ENCODE measurements at regions not wholly inside any gene's neighbourhood (a gene's known extent, or its start where the extent isn't known, plus 50 kb on each side); places are given as distances from the start of the nearest gene placed in this dataset.
"Not testable (repeated sequence)": the region's sequence is repeated elsewhere in the genome, so short reads cannot be mapped to it uniquely, and the experiment has no call there.

DNA sequence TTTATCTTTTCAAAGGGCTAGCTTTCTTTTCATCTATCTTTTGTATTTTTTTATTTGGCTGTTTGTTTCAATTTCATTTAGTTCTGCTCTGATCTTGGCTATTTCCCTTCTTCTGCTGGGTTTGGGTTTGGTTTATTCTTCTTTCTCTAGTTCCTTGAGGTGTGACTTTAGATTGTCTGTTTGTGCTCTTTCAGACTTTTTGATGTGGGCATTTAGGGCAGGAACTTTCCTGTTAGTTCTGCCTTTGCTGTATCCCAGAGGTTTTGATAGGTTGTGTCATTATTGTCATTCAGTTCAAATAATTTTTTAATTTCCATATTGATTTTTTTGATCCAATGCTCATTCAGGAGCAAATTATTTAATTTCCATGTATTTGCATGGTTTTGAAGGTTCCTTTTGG is 325.0 kb downstream of the PTPRC start:
- DNase-seq (ENCODE audit: low read depth in 4 of 4, low spot score in 2 of 4): not testable (repeated sequence)

DNA sequence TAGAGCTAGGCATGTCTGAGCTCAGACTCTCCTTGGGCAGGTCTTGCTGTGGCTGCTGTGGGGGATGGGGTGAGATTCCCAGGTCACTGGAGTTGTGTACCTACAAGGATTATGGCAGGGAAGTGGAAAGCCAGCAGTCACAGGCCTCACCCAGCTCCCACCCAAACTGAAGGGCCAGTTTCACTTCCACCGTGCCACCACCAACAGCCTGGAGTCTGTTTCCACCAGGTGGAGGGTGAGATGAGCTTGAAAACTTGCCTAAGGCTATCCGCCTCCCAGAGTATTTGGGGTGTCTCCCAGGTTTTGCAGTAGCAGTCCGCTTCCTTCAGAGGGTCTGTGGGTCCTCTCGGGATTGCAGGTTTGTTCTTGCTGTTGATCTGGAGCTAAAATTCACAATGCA is 327.7 kb downstream of the PTPRC start:
- no peak for DNase-seq (ENCODE audit: low read depth in 4 of 4, low spot score in 2 of 4)

DNA sequence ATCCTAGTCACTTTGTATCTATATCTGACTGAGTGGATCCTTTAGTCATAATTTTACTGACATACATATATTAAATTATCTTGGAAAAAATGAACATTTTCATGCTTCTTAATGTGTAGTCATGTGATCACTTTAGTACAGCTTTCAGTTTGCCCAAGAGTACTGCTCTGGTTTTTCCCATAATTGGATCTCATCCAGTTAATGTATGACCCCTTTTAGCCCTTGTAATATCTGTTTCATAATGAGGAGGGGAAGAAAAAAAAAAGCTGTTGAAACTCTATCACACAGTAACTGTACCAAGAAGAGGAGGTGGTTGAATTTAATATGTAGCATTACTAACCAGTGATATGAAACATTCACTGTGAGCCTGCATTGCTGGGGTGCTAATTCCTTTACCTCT is 328.7 kb downstream of the PTPRC start:
- no peak for DNase-seq (ENCODE audit: low read depth in 4 of 4, low spot score in 2 of 4)

DNA sequence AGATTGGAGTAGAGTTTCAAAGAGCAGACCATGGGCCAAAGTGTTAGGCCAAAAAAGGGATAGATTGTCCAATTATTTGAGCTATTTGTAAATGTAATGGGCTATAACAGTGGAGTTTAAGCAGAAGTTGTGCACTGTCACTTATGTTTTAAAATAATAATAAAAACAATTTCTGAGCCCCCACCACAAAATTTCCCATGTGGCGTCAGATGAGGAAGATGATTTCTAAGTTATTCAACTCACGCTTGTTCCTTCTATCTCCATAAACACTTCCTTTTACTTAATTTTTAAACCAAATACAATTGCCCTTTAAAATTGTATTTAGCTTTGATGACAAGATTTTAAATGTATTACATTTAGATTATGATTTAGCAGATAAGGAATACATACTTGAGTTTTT is 330.0 kb downstream of the PTPRC start:
- DNase-seq (ENCODE audit: low read depth in 4 of 4, low spot score in 2 of 4): no peak

DNA sequence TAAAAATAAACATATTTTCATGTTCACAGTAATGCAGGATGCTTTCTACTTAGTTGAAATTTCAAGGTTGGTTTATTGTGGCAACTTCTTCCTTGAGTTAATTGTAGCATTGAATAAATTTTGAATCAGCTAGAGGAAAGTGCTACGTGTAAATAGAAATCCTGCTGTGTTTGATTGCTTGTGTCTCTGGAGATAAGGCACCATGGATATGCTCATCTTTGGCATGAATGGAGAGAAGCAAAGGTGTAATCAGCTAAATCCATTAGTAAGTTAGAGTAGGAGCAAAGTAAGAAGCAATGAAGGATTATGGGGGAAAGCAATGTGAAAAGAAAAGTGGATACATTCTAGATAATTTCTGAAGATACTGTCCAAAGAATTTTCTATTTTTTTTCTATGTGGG is 331.1 kb downstream of the PTPRC start:
- no peak for DNase-seq (ENCODE audit: low read depth in 4 of 4, low spot score in 2 of 4)

DNA sequence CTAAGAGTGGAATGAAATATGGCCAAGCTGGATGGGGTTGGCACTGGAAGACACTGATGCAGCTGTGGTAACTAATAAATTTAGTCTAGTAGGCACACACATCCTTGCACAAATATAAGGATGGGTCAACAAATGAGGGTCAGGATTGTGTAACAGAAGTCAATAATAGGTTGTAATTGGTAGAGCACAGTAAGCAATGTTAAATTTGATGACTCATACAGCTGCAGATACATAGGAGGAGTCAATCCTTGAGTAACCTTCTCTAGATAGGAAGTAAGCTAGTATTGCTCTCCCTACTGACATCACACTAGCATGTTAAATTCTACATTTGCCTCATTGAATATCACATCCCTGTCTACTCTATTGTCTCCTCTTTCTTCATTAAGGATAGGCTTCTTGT is 332.1 kb downstream of the PTPRC start:
- no peak for DNase-seq (ENCODE audit: low read depth in 4 of 4, low spot score in 2 of 4)

DNA sequence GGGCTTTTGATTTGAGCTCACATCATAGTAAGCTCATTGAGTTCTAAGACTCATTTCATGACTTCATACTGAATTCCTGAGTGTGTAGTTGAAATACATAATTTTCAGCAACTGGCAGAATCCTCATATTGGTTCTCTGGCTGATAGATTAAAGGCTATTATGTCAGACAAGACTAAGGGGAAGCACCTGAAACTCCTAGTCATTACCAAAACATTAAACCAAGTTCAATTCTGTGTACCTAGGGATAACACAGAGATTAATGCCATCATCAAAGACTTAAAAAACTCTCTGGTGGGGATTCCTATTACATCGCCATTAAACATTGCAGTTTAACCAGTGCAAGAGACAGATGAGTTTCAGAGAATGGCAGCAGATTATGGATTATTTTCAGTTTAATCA is 339.1 kb downstream of the PTPRC start:
- DNase-seq (ENCODE audit: low read depth in 4 of 4, low spot score in 2 of 4): no peak

DNA sequence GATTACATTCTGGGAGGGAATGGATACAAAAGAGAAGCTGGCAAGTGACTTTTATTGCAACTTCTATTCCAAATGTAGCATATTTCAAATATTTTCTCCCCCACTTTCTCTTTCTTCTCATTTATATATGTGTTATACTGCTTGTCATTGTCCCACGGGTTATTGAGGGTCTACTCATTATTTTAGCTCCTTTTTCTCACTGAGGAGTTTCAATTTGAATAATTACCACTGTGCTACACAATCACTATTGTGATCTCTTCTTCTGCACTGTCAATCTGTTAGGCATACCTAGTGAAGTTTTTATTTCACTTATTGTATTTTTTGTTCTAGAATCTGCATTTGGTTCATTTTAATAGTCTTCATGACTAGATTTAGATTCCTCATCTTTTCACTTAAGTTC is 339.7 kb downstream of the PTPRC start:
- DNase-seq (ENCODE audit: low read depth in 4 of 4, low spot score in 2 of 4): no peak

DNA sequence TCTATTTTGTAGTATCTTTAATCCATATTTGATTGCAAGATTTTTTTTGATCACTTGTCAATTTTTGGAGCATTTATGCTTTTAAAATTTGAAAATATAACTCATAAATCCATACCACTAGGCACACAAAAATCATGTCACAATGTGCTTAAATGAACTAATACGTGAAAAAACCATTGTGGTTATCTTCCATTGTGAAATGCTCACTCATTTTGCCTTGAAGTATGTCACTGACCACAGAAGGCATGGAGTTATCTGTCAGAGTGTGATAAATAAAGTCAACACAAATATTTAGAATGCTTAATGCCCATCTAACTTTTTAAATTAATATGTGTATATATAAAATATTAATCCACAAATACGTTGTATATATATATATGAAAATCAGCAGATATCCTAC is 347.2 kb downstream of the PTPRC start:
- no peak for DNase-seq (ENCODE audit: low read depth in 4 of 4, low spot score in 2 of 4)

DNA sequence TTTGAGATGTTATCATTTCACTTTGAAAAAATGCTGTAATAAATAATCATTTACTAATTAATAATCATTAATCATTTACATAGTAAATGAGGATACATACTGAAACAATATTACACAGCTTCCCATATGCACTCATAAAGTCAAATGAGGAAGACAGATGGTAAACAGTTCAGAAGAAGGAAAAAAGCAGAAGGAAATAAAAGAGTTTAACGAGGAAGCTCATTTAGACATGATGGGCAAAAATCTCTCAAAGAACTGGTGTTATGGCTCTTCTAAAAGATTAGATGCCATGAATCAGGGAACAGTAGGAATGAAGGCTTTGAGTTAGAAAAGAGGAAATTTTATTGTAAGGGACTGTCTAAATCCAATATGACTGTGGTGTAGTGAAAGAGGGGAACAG is 347.6 kb downstream of the PTPRC start:
- DNase-seq (ENCODE audit: low read depth in 4 of 4, low spot score in 2 of 4): no peak

DNA sequence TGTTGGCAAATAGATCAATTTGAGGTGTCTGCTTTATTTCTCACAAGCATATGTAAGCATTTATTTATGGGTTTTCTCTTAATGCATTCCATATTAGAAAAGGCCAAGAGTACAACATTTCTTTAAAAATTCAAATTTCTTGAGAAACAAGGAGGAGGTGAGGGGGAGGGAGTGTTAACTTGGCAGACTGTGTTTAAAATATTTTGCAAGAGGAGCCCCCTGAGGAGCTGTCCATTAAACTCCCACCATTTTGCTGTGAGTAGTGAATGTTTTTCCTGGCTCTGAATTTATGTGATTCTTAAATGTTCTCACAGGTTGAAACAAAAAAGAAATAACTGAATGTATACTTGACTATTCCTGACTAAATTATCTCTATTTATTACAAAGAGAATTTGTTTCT is 363.8 kb downstream of the PTPRC start:
- no peak for DNase-seq (ENCODE audit: low read depth in 4 of 4, low spot score in 2 of 4)

DNA sequence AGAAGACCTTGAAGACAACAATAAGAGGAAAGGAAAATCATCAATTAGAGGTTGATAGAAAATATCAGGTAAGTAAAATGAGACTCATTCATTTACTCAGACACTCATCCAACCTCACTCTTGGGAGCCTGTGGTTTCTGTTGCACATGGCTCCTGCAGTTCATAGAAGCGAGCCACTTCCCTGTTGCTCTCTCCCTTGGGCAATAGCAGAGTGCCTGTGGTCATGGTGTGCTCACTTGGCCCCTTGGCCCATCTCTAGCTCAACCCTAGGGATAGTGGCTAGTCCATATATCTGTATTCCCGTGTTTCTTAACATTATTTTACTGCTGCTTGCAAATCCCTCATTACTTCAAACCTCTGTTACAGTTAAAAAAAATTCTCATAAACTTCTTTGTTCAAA is 368.6 kb downstream of the PTPRC start:
- DNase-seq (ENCODE audit: low read depth in 4 of 4, low spot score in 2 of 4): no peak

DNA sequence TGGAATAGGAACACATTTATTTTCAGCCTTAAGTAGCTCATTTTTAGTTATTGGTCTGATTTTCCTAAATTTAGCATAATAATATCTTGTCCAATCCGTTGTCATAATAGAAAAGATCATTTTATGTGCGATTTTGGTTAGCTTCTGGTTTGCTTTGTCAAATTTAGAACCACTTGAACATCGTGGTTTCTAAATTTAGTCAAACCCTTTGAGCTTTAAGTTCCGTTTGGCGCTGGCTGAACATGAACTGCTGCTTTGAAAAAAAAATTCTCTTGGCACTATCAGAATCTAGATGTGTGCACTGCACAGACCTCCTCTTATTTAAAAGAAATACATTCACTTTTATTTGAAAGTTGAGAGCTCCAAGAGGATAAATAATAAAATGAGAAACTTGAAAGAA is 370.6 kb downstream of the PTPRC start:
- no peak for DNase-seq (ENCODE audit: low read depth in 4 of 4, low spot score in 2 of 4)

DNA sequence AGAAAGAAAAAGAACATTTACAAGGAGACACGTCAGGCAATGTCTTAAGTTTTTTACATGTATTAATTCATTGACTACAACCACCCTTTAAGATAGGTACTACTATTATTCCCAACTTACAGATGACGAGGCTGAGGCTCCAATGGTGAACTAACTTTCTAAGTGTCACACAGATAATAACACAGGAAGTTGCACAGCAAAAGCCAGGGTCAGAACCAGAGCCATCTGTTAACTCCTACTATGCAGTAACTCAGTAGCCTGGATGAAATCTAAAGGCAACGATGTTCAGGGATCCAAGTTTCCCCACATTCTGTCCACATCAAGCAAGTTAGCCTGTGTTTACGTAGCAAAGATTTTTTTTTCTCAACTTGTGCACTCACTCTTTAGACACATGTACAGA is 371.7 kb downstream of the PTPRC start:
- DNase-seq (ENCODE audit: low read depth in 4 of 4, low spot score in 2 of 4): no peak

DNA sequence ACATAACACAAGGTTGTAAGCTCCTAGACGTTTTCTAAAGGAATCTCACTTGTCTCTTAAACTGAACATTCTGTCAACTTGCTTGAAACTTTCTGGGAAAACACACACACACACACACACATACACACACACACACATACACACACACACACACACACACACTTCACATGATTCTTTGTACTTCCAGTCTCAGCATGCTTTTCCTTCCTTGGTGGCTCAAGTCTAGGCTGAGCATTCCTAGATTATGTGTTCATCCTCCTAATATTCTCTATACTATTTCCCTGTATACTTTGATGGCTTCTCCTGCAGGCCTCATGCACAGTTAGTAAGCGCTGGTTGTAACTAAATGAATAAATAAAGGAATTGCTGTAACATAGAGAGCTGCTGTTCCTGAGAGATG is 372.1 kb downstream of the PTPRC start:
- no peak for DNase-seq (ENCODE audit: low read depth in 4 of 4, low spot score in 2 of 4)

DNA sequence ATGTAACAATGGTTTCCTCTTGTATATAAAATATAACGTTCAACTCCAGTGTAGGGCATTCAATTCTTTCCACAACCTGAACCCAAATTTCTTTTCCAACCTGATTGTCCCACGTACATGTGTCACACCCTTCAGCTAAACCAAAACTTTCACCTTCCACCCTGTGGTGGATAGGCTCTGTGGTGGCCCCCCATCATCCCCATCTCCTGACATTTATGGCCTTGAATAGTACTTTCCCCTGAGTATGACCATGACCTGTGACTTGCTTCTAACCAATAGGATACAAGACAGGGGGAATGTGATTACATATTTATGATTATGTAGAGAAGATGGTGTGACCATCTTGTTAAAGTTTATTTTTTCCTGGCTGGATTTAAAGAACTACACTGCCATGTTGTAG is 377.0 kb downstream of the PTPRC start:
- DNase-seq (ENCODE audit: low read depth in 4 of 4, low spot score in 2 of 4): no peak

DNA sequence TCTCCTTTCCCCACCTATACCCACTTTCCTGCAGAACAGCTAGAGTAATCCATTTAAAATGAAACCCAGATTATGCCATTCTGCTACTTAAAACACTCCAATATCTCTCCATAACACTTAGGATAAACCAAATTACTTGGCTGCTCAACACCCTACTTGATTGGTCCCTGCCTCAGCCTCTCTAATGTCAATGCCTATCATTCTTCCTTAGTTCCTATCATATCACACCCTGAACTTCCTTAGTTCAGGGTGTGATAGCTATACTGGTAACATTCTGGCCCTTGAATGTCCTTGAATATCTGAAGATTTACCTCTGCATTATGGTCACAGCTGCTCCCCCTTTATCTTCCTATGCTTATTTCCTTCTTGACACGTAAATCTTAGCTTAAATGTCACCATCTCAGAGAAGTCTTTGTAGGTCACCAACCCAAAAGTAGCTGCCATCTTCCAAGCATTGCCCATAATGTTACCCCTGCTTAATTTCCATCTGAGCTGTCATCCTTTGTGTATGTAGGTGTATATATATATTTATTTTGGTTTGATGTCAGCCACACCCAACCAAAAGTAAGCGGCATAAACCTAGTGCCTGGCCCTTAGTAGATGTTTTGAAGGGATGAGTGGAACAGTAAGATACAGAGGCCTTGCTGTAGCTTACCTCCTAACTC is 379.8 kb downstream of the PTPRC start:
- DNase-seq (ENCODE audit: low read depth in 4 of 4, low spot score in 2 of 4): no peak

DNA sequence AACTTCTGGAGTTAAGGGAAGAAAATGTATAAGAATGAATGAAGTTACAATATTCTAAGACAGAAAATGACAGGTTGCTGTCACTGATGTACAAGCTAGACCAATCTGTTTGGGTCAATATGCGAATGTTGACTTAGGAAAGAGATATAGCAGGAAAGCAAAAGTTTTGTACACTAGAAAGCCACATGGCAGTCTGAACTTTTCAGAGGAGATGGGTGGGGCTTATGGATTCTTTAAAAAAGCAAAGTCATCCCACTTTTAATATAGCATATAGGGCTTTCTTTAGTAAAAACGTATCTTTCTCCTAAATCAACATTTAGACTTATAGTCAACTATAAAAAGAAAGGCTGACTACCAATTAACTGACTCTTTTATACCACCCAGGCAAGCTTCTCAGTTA is 381.2 kb downstream of the PTPRC start:
- no peak for DNase-seq (ENCODE audit: low read depth in 4 of 4, low spot score in 2 of 4)

DNA sequence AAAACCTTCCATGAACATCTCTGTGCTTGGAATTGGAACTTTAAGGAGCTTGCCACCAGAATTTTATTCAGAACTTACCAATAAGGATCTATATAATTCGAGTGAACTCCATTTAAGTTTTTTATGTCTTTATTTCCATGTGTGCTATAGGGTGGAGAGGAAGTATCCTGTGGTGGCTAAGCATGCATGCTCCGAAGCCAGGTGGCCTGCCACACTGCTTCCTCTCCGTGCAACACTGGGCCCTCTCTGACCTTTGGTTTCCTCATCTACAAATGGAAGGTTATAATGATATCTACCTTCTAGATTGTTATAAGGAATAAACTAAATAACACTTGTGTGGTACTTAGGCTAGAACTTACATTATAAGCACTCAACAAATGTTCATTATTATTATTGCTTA is 382.1 kb downstream of the PTPRC start:
- no peak for DNase-seq (ENCODE audit: low read depth in 4 of 4, low spot score in 2 of 4)

DNA sequence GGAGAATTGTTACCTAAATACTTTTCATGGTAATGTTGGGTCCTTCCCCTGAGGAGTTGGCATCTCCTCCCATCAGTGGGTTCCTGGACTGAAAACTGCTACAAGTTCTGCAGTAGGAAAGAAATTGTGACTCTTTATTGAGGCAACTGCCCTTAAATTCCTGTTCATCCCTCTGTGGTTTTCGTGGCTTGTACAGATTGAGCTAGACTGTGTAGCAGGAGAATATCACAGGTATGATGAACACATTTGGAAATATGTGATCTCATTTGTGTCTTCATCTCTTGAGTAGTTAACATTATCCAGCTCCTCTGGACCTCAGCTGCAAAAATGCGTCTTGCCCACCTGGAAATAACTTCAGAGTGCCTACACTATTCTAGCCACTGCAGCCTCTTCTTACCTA is 390.6 kb downstream of the PTPRC start:
- no peak for DNase-seq (ENCODE audit: low read depth in 4 of 4, low spot score in 2 of 4)

DNA sequence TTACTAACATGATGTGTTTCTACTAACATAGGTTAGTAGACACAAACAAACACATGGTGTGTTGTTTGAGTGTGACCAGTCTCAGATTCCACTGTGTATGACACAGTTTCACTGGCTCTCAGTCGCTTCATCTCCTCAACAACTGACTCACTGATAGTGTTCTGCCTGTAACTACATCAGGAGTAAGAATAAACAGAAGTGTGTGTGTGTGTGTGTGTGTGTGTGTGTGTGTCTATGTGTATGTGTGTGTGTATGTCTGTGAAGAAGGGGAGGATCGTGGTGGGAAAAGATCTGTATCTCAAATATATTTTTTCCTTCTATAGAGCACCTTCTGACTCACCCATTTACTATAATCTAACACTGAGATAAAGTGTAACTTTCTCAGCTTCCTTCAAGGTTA is 391.0 kb downstream of the PTPRC start:
- no peak for DNase-seq (ENCODE audit: low read depth in 4 of 4, low spot score in 2 of 4)

DNA sequence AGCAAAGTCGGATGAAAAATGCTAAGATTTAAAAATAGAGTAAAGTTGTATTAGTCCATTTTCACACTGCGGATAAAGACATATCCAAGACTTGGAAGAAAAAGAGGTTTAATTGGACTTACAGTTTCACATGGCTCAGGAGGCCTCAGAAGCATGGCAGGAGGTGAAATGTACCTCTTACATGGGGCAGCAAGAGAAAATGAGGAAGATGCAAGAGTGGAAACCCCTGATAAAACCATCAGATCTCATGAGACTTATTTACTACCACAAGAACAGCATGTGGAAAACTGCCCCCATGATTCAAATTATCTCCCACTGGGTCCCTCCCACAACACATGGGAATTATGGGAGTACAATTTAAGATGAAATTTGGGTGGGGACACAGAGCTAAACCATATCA is 391.7 kb downstream of the PTPRC start:
- DNase-seq (ENCODE audit: low read depth in 4 of 4, low spot score in 2 of 4): not testable (repeated sequence)

DNA sequence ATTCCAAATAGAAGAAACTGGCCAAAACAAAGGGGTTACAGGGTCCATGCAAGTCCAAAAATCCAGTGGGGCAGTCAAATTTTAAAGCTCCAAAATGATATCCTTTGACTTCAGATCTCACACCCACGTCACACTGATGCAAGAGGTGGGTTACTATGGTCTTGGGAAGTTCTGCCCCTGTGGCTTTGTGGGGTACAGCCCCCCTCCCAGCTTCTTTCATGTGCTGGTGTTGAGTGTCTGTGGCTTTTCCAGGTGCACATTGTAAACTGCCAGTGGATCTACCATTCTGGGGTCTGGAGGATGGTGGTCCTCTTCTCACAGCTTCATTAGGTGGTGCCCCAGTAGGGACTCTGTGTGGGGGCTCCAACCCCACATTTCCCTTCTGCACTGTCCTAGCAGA is 392.3 kb downstream of the PTPRC start:
- DNase-seq (ENCODE audit: low read depth in 4 of 4, low spot score in 2 of 4): not testable (repeated sequence)
